Endodermal cell (in vitro differentiated cells): ENCODE measurements at regions not wholly inside any gene's neighbourhood (a gene's known extent, or its start where the extent isn't known, plus 50 kb on each side); places are given as distances from the start of the nearest gene placed in this dataset.

Experiments used
- DNase-seq: peaks from one replicate; pipeline ENCODE4 v3.0.0-alpha.2; 2017
- H3K27ac ChIP-seq: 2 replicates; pipeline ENCODE4 v1.5.1; 2013; ENCODE audit warnings: mild to moderate bottlenecking, low read depth, low read length, moderate library complexity
- H3K27me3 ChIP-seq: 2 replicates; pipeline ENCODE4 v1.6.1; 2013; ENCODE audit warnings: mild to moderate bottlenecking, low read length, moderate library complexity; ENCODE audit not compliant: insufficient read depth, control insufficient read depth, poor library complexity, severe bottlenecking
- H3K36me3 ChIP-seq: 2 replicates; pipeline ENCODE4 v1.7.0; 2013; ENCODE audit warnings: mild to moderate bottlenecking, low read length, moderate library complexity; ENCODE audit not compliant: control insufficient read depth, insufficient read depth
- H3K4me1 ChIP-seq: one replicate; pipeline ENCODE4 v1.7.0; 2013; ENCODE audit warnings: low read length; ENCODE audit not compliant: control insufficient read depth, insufficient read depth
- H3K4me3 ChIP-seq: 2 replicates; pipeline ENCODE4 v1.5.1; 2013; ENCODE audit warnings: mild to moderate bottlenecking, low read length, moderate library complexity
- H3K9ac ChIP-seq: 2 replicates; pipeline ENCODE4 v1.6.1; 2013; ENCODE audit warnings: mild to moderate bottlenecking, low read length, moderate library complexity; ENCODE audit not compliant: poor library complexity, severe bottlenecking; ENCODE audit errors: extremely low read depth
- H3K9me3 ChIP-seq: 2 replicates; pipeline ENCODE4 v1.6.1; 2013; ENCODE audit warnings: mild to moderate bottlenecking, low read length, moderate library complexity; ENCODE audit not compliant: control insufficient read depth
- H3K27ac Mint-ChIP-seq: 2 replicates; pipeline ENCODE4 v1.8.0; 2020; ENCODE audit warnings: mixed read lengths
- H3K27me3 Mint-ChIP-seq: 2 replicates; pipeline ENCODE4 v1.8.0; 2021; ENCODE audit warnings: mild to moderate bottlenecking, mixed read lengths; ENCODE audit not compliant: insufficient read depth
- H3K36me3 Mint-ChIP-seq: 2 replicates; pipeline ENCODE4 v1.8.0; 2020; ENCODE audit warnings: low read depth, mixed read lengths
- H3K4me1 Mint-ChIP-seq: 2 replicates; pipeline ENCODE4 v1.8.0; 2020; ENCODE audit warnings: mixed read lengths
- H3K4me3 Mint-ChIP-seq: 2 replicates; pipeline ENCODE4 v1.8.0; 2020; ENCODE audit warnings: mild to moderate bottlenecking, moderate library complexity, mixed read lengths
- H3K9me3 Mint-ChIP-seq: 2 replicates; pipeline ENCODE4 v1.8.0; 2020; ENCODE audit warnings: mild to moderate bottlenecking, mixed read lengths
- CTCF ChIP-seq: fragments of 200-600 bp; sonication (generic); conservative IDR thresholded peaks from 2 replicates; pipeline ENCODE4 v1.5.0; 2021; ENCODE audit warnings: antibody characterized with exemption, mild to moderate bottlenecking
- WGBS, 2 experiments: methylation state at CpG; one replicate each; pipeline versions ENCODE4 v1.1.5 to v1.1.7; 2013; ENCODE audit warnings: missing lambda C conversion rate in 2 of 2, mixed read lengths in 1 of 2; ENCODE audit not compliant: insufficient coverage in 1 of 2, insufficient read length in 1 of 2; 5-methylcytosine and 5-hydroxymethylcytosine counted together

GRCh38 chr2:156787517-156787916 lies 351.3 kb downstream of the GPD2 start:
- Mint-ChIP-seq H3K4me1 (peaks cover 13% of the 10 kb centered on the region), H3K36me3 (peaks cover 4% of the 10 kb centered on the region), H3K9me3 (no peaks in the 10 kb centered on the region), H3K27me3 (no peaks in the 10 kb centered on the region), H3K27ac (no peak overlapping the region), H3K4me3 (no peak overlapping the region)
- Histone ChIP-seq H3K27ac (no peak overlapping the region), H3K36me3 (no peaks in the 10 kb centered on the region), H3K9ac (no peak overlapping the region), H3K4me3 (no peak overlapping the region), H3K9me3 (no peaks in the 10 kb centered on the region), H3K27me3 (no peaks in the 10 kb centered on the region), H3K4me1 (no peaks in the 10 kb centered on the region)
- DNase-seq, result no peak
- no peak for TF ChIP-seq CTCF
- 100% methylated on average over 1 of the region's 2 CpGs; no CpG with 5 or more reads in 1 of the 2 experiments for WGBS, 2 experiments

GRCh38 chr2:156790343-156791037 lies 354.3 kb downstream of the GPD2 start:
- H3K36me3 Mint-ChIP-seq, result peaks cover 3% of the 10 kb centered on the region
- DNase-seq, result no peak
- H3K4me3 Mint-ChIP-seq, result no peak overlapping the region
- no peaks in the 10 kb centered on the region for H3K9me3 ChIP-seq
- no peaks in the 10 kb centered on the region for H3K4me1 ChIP-seq
- no peak overlapping the region for H3K27ac ChIP-seq
- no peak overlapping the region for H3K4me3 ChIP-seq
- no peaks in the 10 kb centered on the region for H3K9me3 Mint-ChIP-seq
- no peaks in the 10 kb centered on the region for H3K27me3 ChIP-seq
- 99 to 100% methylated on average over 1 to 3 of the region's 3 CpGs for WGBS, 2 experiments
- no peak for TF ChIP-seq CTCF
- no peak overlapping the region for H3K27ac Mint-ChIP-seq
- no peaks in the 10 kb centered on the region for H3K27me3 Mint-ChIP-seq
- H3K4me1 Mint-ChIP-seq, result peaks cover 4% of the 10 kb centered on the region
- no peaks in the 10 kb centered on the region for H3K36me3 ChIP-seq
- H3K9ac ChIP-seq, result no peak overlapping the region

GRCh38 chr2:156792242-156792840 lies 356.2 kb downstream of the GPD2 start:
- no peaks in the 10 kb centered on the region for H3K27me3 Mint-ChIP-seq
- 93 to 94% methylated on average over 3 to 9 of the region's 9 CpGs for WGBS, 2 experiments

More at GRCh38 chr2:156792242-156792840, 356.2 kb downstream of the GPD2 start:
- H3K27me3 ChIP-seq, result no peaks in the 10 kb centered on the region
- no peaks in the 10 kb centered on the region for H3K36me3 ChIP-seq
- no peaks in the 10 kb centered on the region for H3K9me3 ChIP-seq
- Mint-ChIP-seq H3K4me1 (peaks cover 4% of the 10 kb centered on the region), H3K36me3 (peaks cover 3% of the 10 kb centered on the region), H3K4me3 (no peak overlapping the region), H3K9me3 (no peaks in the 10 kb centered on the region), H3K27ac (no peak overlapping the region)
- H3K9ac ChIP-seq, result no peak overlapping the region
- TF ChIP-seq CTCF, result no peak
- H3K4me3 ChIP-seq, result no peak overlapping the region
- no peak for DNase-seq
- no peaks in the 10 kb centered on the region for H3K4me1 ChIP-seq
- H3K27ac ChIP-seq, result no peak overlapping the region
